Fibroblast of the aortic adventitia (primary cell): ENCODE measurements at regions not wholly inside any gene's neighbourhood (a gene's known extent, or its start where the extent isn't known, plus 50 kb on each side); places are given as distances from the start of the nearest gene placed in this dataset.

Experiments used
- DNase-seq: peaks from one replicate; pipeline ENCODE4 v3.0.0-alpha.2; 2010; ENCODE audit warnings: low read depth
- H3K4me3 ChIP-seq: 2 replicates; pipeline ENCODE4 v1.5.1; 2011; ENCODE audit warnings: low read depth, mild to moderate bottlenecking, control low read depth, low read length, moderate library complexity
- TF ChIP-seq, protein P1 (sequence below): IDR thresholded peaks from 2 replicates; pipeline ENCODE4 v1.5.1; 2011; ENCODE audit warnings: mild to moderate bottlenecking, low read length, control low read depth, inconsistent platforms; ENCODE audit not compliant: insufficient read depth

DNA sequence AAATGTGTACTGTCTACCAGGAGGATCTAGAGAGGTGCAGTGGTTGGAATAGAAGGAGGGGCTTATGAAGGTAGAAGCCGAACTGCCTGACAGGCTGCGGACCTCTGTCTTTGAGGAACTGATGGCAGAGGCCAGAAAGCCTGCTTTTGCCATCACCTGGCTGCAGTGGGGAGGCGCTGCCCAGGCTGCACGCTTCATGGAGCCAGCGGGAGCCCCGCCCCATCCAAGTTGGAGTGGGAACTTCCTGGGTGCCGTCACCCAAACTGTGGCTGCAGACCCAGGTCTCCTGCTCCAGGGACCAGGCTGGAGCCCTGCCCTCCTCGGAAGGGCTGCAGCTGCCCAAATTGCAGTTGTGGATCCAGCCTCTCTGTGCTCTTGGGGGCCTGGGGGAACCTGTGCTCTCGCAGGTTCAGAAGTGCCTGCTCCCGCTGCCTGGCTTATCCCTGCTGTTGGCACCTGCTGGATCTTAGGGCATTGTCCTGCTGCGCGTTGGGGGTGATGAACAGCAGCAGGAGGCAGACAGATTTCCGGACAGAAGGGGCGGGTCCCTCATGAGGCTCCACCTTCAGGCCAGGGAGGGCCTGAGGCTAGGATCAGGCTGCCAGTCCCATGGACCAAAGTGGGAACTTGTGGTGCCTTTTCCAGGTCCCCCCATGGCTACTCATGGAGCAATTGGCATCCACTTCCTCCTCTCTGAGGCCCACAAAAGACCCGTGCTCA lies 118.0 kb upstream of the PLPPR4 start:
- no peak overlapping the region for H3K4me3 ChIP-seq
- no peak for DNase-seq
- TF ChIP-seq, protein P1, sequence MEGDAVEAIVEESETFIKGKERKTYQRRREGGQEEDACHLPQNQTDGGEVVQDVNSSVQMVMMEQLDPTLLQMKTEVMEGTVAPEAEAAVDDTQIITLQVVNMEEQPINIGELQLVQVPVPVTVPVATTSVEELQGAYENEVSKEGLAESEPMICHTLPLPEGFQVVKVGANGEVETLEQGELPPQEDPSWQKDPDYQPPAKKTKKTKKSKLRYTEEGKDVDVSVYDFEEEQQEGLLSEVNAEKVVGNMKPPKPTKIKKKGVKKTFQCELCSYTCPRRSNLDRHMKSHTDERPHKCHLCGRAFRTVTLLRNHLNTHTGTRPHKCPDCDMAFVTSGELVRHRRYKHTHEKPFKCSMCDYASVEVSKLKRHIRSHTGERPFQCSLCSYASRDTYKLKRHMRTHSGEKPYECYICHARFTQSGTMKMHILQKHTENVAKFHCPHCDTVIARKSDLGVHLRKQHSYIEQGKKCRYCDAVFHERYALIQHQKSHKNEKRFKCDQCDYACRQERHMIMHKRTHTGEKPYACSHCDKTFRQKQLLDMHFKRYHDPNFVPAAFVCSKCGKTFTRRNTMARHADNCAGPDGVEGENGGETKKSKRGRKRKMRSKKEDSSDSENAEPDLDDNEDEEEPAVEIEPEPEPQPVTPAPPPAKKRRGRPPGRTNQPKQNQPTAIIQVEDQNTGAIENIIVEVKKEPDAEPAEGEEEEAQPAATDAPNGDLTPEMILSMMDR, result no peak

DNA sequence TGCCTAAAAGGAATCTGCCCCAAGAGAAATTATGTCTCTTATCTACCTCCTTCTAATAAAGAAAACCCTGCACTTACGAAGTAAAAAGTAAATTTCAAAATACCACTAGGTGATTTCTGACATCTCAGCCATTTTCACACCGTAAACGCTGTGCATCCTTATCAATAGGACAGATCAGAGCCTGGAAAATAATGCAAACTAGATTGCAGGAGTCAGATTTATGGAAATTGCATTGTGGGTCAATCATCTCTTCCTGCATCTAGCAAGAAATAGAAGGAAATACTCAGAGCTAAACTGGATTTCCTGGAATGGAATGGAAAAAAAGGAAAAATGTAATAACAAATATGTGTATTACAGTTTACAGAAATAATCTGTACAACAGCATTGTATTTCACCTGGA lies 114.3 kb upstream of the PLPPR4 start:
- DNase-seq, result no peak
- TF ChIP-seq, protein P1, result no peak
- H3K4me3 ChIP-seq, result no peak overlapping the region

DNA sequence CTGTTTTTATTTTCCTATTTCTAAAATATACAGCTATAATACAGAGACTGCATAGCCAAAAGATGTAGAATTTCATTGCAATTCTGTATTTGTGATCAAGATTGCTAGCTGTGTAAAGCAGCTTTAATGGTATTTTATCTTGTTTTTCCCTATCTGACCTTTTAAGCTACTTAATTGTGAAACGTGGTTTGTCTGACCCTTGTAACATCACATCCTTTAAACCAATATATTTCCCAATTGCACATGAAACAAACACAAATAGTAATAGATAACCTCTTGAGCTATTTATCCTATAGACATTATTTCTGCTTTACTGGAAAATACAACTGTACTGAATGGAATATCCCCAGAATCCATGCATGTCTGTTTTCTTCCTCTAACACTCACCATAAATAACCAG lies 112.2 kb upstream of the PLPPR4 start:
- DNase-seq, result no peak
- TF ChIP-seq, protein P1, result no peak
- H3K4me3 ChIP-seq, result no peak overlapping the region

DNA sequence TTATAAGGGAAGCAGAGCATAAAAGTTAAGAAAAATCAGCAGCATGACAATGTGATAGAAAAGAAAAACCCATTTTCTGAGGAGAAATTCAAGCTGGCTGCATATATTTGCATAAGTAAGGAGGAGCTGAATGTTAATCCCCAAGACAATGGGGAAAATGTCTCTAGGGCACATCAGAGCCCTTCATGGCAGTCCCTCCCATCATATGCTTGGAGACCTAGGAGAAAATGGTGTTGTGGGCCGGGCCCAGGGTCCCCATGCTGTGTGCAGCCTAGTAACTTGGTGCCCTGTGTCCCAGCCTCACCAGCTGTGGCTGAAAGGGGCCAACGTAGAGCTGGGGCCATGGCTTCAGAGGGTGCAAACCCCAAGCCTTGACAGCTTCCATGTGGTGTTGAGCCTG lies 100.6 kb upstream of the PLPPR4 start:
- DNase-seq, result no peak
- no peak overlapping the region for H3K4me3 ChIP-seq
- TF ChIP-seq, protein P1, result no peak

DNA sequence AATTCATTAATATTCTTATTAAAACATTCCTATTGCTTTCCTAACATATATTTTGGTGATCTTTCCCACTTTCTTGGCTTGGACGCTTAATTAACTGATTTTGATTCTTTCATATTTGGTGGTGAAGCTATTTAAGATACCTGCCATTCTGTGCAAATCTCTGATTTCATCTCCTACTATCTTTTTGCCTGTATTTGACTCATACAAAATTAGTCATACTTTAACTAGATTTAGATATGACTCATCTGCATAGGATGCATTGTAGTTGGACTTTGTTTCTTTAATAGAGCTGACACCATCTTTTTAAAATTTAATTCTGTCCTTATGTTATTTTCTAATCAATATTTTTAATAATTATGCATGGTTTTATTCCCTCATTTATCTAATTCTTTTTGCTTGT lies 93.8 kb upstream of the PLPPR4 start:
- H3K4me3 ChIP-seq, result no peak overlapping the region
- TF ChIP-seq, protein P1, result no peak
- peak; percentile 41 for DNase-seq

DNA sequence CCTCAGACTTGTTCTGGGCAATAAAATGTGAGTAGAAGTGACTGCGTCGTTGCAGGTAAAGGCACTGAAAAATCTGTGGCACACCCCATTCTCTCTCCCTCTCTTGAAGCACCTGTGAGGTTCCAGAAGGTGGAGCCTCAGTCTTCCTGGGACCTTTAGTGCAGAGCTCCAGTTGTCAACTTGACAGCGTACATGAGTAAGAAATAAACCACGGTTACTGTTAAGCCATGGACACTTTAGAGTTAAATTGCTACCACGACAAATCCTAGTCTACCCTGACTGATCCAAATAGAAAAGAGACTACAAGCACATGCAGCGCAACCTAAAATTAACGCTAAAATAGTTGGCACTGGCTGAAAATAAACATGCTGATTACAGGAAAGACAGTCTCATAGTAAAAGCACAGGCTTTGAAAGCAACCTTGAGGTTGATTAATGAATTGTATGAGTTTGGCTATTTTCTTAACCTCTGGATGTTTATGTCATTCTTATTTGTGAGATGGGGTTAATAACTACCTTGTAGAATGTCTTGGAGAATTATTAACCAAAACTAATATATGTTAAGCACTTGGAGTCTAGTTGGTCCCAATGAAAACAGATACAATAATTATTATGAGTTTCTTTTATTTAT lies 93.0 kb upstream of the PLPPR4 start:
- TF ChIP-seq, protein P1, result no peak
- no peak for DNase-seq
- no peak overlapping the region for H3K4me3 ChIP-seq

DNA sequence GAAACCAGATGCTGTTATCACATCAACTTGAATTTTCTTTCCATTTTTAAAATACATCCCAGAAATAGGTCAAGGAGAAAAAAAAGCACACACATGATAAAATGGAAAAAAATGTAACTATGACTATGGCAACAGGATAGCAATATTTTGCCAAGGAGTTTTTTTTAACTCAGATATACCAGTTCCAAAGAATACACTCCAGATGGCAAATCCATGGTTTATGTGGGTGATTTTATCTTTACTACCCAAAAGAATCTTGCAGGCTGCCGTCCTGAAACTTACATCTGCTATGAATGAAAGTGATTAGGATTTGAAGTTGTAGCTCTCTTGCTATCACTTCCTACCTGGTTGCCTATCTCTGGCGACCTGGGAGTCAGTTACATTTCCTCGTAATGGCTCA lies 91.0 kb upstream of the PLPPR4 start:
- DNase-seq, result peak; percentile 71
- TF ChIP-seq, protein P1, result no peak

More for the DNA sequence above, 91.0 kb upstream of the PLPPR4 start:
- no peak overlapping the region for H3K4me3 ChIP-seq
